Small intestine (tissue), 7 donors: ENCODE measurements at regions not wholly inside any gene's neighbourhood (a gene's known extent, or its start where the extent isn't known, plus 50 kb on each side); places are given as distances from the start of the nearest gene placed in this dataset.

Source experiments
- DNase-seq, 2 donors: peaks; one replicate each; pipeline versions ENCODE4 v3.0.0 to v3.0.0-alpha.2; 2013
- FAIRE-seq: peaks from 2 replicates; lab custom pipeline; 2012; peaks lifted over from hg19 to GRCh38; lab: Jason Lieb, UNC
- H3K27ac ChIP-seq, 3 donors: one replicate each; pipeline ENCODE4 v1.5.1; 2013; ENCODE audit warnings: low read length in 2 of 3, mild to moderate bottlenecking in 2 of 3, control low read depth in 1 of 3, inconsistent platforms in 1 of 3, low read depth in 1 of 3, moderate library complexity in 1 of 3
- H3K27me3 ChIP-seq, 3 donors: one replicate each; pipeline ENCODE4 v1.6.1; 2013; ENCODE audit warnings: low read length in 3 of 3, inconsistent platforms in 1 of 3; ENCODE audit not compliant: control insufficient read depth in 3 of 3, insufficient read depth in 3 of 3
- H3K36me3 ChIP-seq, 3 donors: one replicate each; pipeline ENCODE4 v1.6.1; 2013; ENCODE audit warnings: low read length in 3 of 3, inconsistent platforms in 1 of 3, low read depth in 1 of 3, mild to moderate bottlenecking in 1 of 3, moderate library complexity in 1 of 3; ENCODE audit not compliant: control insufficient read depth in 3 of 3, insufficient read depth in 2 of 3
- H3K4me1 ChIP-seq, 3 donors: one replicate each; pipeline ENCODE4 v1.6.1; 2013; ENCODE audit warnings: low read length in 2 of 3, inconsistent platforms in 1 of 3, low read depth in 1 of 3, mild to moderate bottlenecking in 1 of 3, moderate library complexity in 1 of 3; ENCODE audit not compliant: control insufficient read depth in 3 of 3, insufficient read depth in 2 of 3
- H3K4me3 ChIP-seq, 3 donors: one replicate each; pipeline ENCODE4 v1.5.1; 2013; ENCODE audit warnings: low read length in 3 of 3, control low read depth in 1 of 3, inconsistent platforms in 1 of 3, low read depth in 1 of 3, mild to moderate bottlenecking in 1 of 3, moderate library complexity in 1 of 3
- H3K9me3 ChIP-seq, 2 donors: one replicate each; pipeline ENCODE4 v1.6.1; 2013; ENCODE audit warnings: low read depth in 1 of 2, low read length in 1 of 2; ENCODE audit not compliant: control insufficient read depth in 2 of 2, insufficient read depth in 1 of 2
- WGBS, 3 donors: extraction: QIAGEN DNeasy Blood & Tissue Kit; methylation state at CpG; one replicate each; pipeline ENCODE4 v1.1.7; 2013; 5-methylcytosine and 5-hydroxymethylcytosine counted together
- donor health status: healthy with polysubstance abuse.
- donor health status: control.
- donor health status: control.
- donor health status: Bipolar disorder and iron deficiency.
- donor health status: healthy.

DNA sequence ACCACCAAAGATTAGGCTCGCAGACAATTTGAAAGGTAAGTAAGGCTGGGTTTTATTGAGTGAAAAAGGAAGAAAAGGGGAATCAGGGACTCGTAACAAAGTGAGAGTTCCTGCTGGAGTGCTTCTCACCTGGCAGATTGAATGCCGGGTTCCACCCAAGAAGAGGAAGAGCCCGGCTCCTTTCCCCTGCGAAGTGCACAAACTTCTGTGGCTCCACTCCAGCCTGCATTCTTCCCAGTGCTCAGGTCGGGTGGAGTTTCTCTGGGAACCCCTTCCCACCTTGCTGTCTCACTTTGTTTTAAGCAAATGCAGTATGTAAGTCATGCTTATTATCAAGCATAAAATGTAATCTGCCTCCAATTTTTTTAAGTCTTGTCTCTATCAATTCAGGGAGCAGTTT, 87.1 kb upstream of the TMEM106B start:
- Histone ChIP-seq H3K9me3 (no peaks in the 10 kb centered on the region), H3K4me1 (no peaks in the 10 kb centered on the region), H3K36me3 (no peaks in the 10 kb centered on the region), H3K4me3 (no peak overlapping the region), H3K27me3 (no peaks in the 10 kb centered on the region), H3K27ac (no peak overlapping the region)
- 74 to 87% (median 85%) methylated on average over 6 of the region's 6 CpGs for WGBS, 3 donors
- FAIRE-seq, result no peak
- DNase-seq, result no peak

DNA sequence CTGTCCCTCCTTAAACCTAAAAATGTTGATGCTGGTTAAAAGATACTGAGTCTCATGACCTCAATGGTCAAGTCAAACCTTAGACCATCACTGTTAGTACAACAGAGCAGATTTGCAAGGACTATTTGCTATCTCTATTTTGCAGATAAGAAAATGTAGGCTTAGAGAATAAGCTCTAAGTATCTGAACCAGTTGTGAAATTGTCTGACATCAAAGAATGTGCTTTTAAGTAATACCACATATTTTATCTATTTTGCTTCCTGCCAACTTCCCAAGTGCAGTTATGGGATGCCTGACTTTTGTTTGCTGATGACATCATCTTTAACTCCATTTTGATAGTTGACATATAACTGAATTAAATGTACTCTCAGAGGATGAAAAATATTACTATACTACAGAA, 83.6 kb upstream of the TMEM106B start:
- peaks cover 0 to 3% of the 10 kb centered on the region in 2 donors for H3K9me3 ChIP-seq
- H3K27me3 ChIP-seq, result no peaks in the 10 kb centered on the region
- H3K4me1 ChIP-seq, result no peaks in the 10 kb centered on the region
- no peak overlapping the region for H3K27ac ChIP-seq
- H3K4me3 ChIP-seq, result no peak overlapping the region
- H3K36me3 ChIP-seq, result no peaks in the 10 kb centered on the region
- DNase-seq (no peak), FAIRE-seq (no peak)

DNA sequence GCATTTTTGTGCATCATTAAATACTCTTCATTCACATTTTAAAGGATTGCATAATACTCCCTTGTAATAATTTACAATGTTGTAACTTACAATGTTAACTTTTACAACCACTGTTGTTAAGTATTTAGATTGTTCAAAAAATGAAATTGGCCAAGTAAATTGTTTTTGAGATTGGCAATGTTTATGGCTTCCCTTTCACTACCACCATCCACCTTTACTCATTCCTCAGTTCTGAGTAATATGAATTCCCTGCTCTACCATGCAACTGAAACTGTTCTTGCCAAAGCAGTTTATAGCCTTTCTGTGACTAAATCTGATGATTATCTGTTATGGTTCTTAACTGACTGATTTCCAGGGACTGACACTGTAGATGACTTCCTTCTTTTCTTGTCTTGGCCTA, 80.5 kb upstream of the TMEM106B start:
- DNase-seq (peak; percentile 52 to 63), FAIRE-seq (no peak)
- Histone ChIP-seq H3K9me3 (peaks cover 0 to 3% of the 10 kb centered on the region in 2 donors), H3K4me1 (no peaks in the 10 kb centered on the region), H3K27me3 (no peaks in the 10 kb centered on the region), H3K4me3 (no peak overlapping the region), H3K27ac (no peak overlapping the region), H3K36me3 (no peaks in the 10 kb centered on the region)

DNA sequence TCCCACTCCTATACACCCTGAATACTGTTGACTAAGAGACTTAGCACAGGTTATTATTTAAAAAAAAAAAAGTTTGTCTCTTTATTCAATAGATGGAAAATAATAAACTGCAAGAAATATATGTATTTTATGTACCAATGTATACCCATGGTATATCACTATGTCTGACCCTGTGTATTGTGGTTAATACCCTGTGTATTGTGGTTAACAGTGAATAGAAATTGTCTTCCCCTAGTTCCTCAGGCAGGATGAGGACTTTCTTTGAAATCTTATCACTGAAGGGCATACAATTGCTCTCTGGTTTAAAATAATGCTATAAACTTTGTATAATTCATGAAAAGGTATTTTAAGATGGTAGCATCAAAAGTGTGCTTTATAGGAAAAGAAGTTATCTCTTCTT, 80.0 kb upstream of the TMEM106B start:
- no peaks in the 10 kb centered on the region for H3K27me3 ChIP-seq
- DNase-seq (no peak), FAIRE-seq (no peak)
- peaks cover 0 to 3% of the 10 kb centered on the region in 2 donors for H3K9me3 ChIP-seq
- H3K4me1 ChIP-seq, result no peaks in the 10 kb centered on the region
- no peak overlapping the region for H3K27ac ChIP-seq
- no peaks in the 10 kb centered on the region for H3K36me3 ChIP-seq
- H3K4me3 ChIP-seq, result no peak overlapping the region

DNA sequence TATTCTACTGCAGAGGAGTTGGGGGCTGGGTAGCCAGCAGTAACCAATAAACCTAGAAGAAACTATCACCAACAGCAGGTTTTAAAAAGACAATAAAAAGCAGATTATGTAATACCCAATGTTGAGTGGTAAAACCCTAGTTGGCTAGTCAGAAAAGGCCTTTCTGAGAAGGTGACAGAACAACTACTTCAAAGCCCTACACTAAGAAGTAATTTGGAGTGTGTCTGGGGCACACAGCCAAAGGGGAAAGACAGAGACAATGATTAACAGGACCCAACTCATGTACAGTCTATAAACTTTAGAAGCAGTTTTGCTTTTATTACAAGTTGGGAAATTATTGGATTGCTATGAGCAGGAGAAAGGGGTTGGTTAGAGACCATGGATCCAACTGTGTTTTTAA, 77.2 kb upstream of the TMEM106B start:
- no peaks in the 10 kb centered on the region for H3K4me1 ChIP-seq
- FAIRE-seq (no peak), DNase-seq (peak; percentile 46 to 82)
- H3K27me3 ChIP-seq, result no peaks in the 10 kb centered on the region
- H3K9me3 ChIP-seq, result peaks cover 0 to 3% of the 10 kb centered on the region in 2 donors
- H3K4me3 ChIP-seq, result no peak overlapping the region
- no peaks in the 10 kb centered on the region for H3K36me3 ChIP-seq
- no peak overlapping the region for H3K27ac ChIP-seq

DNA sequence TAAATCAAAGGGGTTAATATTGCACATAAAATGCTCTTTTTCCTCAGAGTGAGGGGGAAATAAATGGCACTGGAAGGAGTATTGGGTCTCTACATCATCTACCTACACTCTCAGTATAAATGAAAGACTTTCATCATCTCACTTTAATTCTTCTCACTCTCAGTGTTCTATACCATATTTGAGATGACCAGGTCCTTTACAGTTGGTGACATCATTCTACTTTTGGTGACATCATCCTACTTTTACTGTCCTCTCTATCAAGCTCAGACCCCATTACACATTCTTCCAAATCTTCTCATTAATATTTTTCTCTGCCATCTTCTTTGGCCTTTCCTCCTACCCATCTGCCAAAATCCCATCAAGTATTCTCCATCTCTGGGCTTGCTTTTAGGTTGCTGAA, 74.6 kb upstream of the TMEM106B start:
- FAIRE-seq, result no peak
- H3K9me3 ChIP-seq, result peaks cover 0 to 3% of the 10 kb centered on the region in 2 donors

DNA sequence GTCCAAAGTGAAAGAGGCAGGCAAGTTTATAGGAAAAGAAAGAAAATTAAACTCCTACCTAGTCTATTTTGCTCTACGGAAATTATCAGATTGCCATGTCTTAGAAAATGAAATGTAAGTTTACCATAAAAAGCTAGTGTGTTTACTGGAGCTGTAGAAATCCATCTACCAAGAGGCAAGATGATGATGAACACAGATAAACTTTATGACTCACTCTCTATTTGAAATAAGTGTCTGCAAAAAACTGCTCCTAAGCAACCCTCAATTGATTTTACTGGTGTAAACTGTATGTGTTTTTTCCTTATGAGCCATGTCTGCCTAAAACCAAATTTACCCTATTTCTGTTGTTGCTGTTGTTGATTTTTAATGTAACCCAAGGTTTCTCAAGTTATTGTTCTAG, 73.8 kb upstream of the TMEM106B start:
- no peak for FAIRE-seq
- no peak for DNase-seq
- 0 to 37% (median 31%) methylated on average over 1 of the region's 1 CpG for WGBS, 3 donors

More for the DNA sequence above, 74.6 kb upstream of the TMEM106B start:
- no peaks in the 10 kb centered on the region for H3K36me3 ChIP-seq
- no peaks in the 10 kb centered on the region for H3K4me1 ChIP-seq
- H3K27me3 ChIP-seq, result no peaks in the 10 kb centered on the region
- H3K27ac ChIP-seq, result no peak overlapping the region
- no peak overlapping the region for H3K4me3 ChIP-seq
- DNase-seq, result no peak

DNA sequence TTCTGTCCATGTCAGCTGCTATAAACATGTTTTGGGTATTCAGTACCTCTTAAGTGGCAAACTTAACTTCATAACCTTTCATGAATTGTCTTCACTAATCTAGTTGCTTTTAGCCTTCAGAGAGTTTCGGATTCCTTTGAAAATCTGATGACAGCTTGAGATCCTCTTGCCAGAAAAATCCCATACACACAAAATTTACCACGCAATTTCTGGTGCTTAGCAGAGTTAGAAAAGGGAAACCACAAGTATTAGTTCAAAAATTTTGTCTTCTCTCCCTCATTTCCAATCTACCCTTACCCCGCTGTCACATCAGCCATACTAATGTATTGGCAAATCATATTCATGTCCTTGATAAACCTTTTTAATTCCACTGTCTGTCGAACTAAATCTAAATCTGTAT, 72.7 kb upstream of the TMEM106B start:
- no peaks in the 10 kb centered on the region for H3K9me3 ChIP-seq
- H3K4me1 ChIP-seq, result no peaks in the 10 kb centered on the region
- FAIRE-seq (no peak), DNase-seq (no peak)
- 85 to 91% (median 85%) methylated on average over 4 of the region's 4 CpGs for WGBS, 3 donors
- no peak overlapping the region for H3K4me3 ChIP-seq
- no peaks in the 10 kb centered on the region for H3K36me3 ChIP-seq
- H3K27me3 ChIP-seq, result no peaks in the 10 kb centered on the region
- H3K27ac ChIP-seq, result no peak overlapping the region

More for the DNA sequence above, 73.8 kb upstream of the TMEM106B start:
- Histone ChIP-seq H3K36me3 (no peaks in the 10 kb centered on the region), H3K4me1 (no peaks in the 10 kb centered on the region), H3K27me3 (no peaks in the 10 kb centered on the region), H3K4me3 (no peak overlapping the region), H3K27ac (no peak overlapping the region), H3K9me3 (peaks cover 0 to 1% of the 10 kb centered on the region in 2 donors)

DNA sequence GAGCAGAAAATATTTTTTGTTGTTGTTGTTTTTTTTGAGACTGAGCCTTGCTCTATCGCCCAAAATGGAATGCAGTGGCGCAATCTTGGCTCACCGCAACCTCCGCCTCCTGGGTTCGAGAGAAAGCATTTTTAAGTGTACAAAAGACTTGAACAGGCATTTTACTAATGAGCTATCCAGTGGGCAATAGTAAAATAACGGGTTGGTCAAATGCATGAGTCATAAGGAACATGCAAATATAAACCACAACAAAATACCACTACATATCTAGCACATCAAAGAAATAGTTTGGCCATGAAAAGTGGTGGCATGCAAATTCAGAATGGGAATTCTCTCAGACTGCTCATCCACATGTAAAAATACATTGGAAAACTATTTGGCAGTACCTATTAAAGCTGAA, 71.7 kb upstream of the TMEM106B start:
- H3K9me3 ChIP-seq, result no peaks in the 10 kb centered on the region
- no peaks in the 10 kb centered on the region for H3K27me3 ChIP-seq
- no peak for DNase-seq
- 81 to 89% (median 88%) methylated on average over 6 of the region's 6 CpGs for WGBS, 3 donors
- no peak overlapping the region for H3K4me3 ChIP-seq
- FAIRE-seq, result no peak
- no peaks in the 10 kb centered on the region for H3K4me1 ChIP-seq
- no peak overlapping the region for H3K27ac ChIP-seq
- H3K36me3 ChIP-seq, result no peaks in the 10 kb centered on the region
